ENCODE measurements at regions not wholly inside any gene's neighbourhood (a gene's known extent, or its start where the extent isn't known, plus 50 kb on each side); places are given as distances from the start of the nearest gene placed in this dataset.

DNA sequence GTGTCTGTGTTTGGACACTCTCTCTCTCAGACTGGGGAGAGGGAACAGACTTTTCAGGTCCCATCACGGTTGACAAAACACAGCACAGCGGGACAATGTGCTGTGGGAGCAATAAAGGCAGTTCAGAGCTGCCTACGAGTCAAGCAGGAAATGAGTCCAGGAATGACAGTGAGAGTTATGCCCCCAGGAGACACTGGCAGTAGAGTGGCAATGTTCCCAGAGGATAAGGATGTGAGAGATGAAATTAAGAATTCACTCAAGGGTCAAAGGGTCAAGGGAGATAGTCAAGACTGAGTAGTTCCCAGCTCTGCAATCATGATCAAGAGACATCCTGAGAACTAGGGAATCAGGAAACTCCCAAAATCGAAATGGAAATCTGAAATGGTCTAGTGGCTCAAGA is 156.1 kb downstream of the LURAP1L start:
- in situ Hi-C loops (cut with HindIII; ENCODE audit: low sequenced_read_pairs) = no loop called here

DNA sequence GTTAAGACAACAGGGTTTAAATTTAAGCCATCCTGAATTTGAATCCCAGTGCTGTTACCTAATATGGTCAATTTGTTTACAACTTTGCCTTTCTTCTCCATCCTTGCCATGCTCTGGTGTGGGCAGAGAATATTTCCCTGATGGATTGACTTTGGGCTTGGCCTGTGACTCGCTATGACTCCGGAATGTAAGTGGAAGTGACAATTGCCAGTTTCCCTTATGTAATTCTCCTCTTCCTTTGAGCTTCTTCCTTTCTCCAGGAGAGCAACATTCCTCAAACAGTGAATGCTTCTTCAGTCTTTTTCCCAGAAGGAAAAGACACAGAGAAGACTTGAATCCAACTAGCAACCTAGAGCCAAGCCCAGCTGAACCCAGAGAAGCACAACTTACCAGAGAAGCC is 159.1 kb downstream of the LURAP1L start:
- in situ Hi-C loops (cut with HindIII; ENCODE audit: low sequenced_read_pairs) = no loop called here

DNA sequence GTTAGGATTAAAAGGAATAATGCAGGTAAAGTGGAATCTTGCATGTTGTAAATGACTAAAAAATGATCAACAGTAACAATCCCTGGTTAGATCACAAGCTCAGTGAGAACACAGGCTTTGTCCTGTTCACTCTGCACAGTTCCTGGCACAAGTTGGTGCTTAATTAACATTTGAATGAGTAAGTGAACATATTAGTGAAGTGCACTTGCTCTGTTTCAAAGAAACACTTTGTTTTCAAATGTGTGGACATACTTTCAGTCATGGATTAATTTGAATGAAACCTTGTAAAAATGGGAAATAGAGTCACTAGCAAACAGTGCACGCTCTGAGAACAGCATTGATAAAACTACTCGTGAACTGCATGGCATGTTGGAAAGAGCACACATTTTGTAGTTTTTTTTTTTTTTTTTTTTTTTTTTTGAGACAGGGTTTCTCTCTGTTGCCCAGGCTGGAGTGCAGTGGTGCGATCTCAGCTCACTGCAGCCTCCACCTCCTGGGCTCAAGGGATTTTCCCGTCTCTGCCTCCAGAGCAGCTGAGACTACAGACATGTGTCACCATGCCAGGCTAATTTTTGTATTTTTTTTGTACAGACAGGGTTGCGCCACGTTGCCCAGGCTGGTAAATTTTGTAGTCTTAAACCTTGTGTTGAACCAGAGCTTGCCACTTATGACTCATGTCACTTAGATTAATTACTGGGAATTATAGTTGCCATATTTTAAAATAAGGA is 159.9 kb downstream of the LURAP1L start:
- in situ Hi-C loops (cut with HindIII; ENCODE audit: low sequenced_read_pairs) = no loop called here

DNA sequence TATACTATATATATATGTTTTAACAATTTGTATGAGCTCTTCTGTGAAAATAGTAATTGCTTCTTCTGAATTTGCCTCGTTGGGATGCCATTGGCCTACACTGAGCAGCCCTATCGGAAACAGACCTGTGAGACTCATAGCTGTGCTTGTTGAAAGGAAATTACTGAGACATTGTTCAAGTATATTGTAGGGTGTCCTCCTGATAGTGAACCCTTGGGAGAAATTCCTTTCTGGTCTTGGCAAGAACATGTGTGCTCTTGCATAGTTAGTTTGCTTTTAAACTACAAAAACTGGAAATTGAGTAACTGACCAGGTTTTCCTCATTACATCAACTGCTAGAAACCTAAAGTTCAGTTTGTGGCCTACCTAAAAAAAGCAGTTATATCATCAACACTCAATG is 160.9 kb downstream of the LURAP1L start:
- in situ Hi-C loops (cut with HindIII; ENCODE audit: low sequenced_read_pairs) = no loop called here

DNA sequence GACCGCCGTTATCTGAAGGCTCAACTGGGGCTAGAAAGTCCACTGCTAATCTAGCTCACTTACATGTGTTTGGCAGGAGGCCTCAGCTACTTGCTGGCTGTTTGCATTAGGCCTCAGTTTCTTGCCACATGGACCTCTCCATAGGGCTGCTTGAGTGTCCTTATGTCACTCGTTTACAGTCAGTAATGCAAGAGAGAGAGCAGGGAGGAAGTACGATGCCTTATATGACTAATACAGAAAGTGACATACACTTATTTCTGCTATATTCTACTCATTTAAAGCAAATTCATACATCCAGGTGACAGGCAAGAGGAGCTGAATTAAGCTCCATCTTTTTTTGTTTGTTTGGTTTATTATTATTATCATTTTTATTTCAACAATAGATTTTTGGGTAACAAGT is 179.6 kb downstream of the LURAP1L start:
- in situ Hi-C loops (cut with HindIII; ENCODE audit: low sequenced_read_pairs) = no loop called here

DNA sequence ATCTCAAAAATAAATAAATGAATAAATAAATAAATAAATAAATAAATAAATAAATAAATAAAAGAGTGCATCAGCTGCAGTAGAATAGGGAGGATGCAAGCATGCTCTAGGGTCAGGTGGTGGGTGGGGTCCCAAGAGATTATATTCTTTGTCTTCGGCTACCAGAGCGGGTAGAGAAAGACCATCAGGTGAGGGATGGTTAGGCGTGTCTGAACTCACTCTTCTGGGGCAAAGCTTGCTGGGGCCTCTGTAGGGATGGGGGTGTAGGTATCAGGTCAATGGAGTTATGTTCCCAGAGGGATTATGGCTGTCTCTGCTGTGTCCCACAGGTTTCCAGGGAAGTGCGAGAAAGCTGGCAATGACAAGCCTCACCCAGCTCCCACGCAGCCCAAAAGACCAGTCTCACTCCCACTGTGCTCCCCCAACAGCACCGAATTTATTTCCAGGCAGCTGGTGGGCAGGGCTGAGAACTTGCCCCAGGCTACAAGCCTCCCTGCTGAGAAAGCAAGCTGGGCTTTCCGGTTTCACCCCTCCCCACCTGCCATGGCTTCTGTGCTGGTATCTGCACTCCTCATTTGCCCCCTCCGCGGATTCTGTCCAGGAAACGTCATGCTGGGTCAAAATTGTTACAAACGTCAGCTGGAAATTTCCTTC is 180.8 kb downstream of the LURAP1L start:
- in situ Hi-C loops (cut with HindIII; ENCODE audit: low sequenced_read_pairs) = no loop called here

DNA sequence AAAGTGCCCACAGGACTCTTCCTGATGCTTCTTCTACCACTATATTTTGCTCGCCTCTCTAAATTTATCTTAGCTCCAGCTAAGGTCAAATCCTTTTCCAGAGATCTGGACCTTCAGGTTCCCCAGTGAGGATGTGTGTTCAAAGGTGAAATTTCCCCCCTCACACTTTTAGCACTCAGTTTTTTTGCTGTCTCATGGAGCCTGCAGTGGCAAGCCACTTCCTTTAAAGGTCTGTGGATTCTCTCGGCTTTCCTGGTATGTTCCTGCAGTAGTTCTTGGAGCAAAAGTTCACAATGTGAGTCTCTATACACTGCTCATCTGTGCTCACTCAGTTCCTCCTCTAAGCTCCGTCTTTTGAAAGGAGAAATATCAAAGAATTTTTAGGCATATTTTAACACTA is 181.4 kb downstream of the LURAP1L start:
- in situ Hi-C loops (cut with HindIII; ENCODE audit: low sequenced_read_pairs) = no loop called here

DNA sequence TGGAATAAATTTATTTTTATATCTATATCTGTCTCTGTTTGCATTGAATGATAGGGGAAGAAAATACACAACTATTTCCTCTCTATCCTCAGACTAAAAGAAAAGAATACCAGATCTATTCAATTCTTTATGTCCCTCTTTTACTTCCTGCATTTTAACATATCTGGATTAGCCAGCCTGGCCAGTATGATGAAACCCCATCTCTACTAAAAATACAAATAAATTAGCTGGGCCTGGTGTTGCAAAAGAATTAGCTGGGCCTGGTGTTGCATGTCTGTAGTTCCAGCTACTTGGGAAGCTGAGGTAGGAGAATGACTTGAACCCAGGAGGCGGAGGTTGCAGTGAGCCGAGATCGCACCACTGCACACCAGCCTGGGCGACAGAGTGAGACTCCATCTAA is 182.0 kb downstream of the LURAP1L start:
- in situ Hi-C loops (cut with HindIII; ENCODE audit: low sequenced_read_pairs) = no loop called here

DNA sequence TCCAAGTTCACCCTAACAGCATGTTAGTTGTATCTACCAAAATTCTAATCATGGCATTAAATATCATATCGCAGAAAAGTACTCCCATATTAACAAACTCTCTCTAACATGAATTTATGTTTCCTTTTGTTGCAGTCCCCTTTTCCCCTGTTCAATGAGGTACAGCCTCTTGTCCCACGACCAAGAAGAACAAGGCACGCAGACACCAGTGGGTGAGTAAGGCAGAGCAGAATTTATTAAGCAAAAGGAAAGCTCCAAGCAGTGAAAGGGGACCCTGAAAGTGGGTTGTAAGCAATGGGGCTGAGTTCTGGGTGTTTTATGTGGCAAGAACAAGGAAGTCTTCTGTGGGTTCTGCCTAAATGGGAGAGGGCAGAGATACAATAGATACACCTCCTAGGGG is 183.5 kb downstream of the LURAP1L start:
- in situ Hi-C loops (cut with HindIII; ENCODE audit: low sequenced_read_pairs) = no loop called here

DNA sequence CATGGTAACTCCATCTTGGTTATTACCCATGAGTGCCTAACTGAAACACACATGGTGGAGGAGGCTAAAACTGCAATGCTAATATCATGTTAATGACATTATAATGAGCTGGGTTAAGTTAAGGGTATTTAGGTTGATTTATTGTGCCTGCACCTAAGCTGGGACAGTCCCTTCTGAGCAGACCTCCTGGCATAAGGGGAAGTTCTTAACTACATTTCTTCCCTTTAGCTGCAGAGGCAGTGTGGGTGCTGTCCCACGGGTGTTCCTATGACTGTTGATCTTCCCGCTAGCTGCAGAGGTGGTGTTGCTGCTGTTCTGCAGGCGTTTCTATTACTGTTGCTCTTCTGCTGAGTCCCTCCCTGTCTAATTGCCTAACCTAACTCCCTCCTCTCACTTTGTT is 183.9 kb downstream of the LURAP1L start:
- in situ Hi-C loops (cut with HindIII; ENCODE audit: low sequenced_read_pairs) = no loop called here

DNA sequence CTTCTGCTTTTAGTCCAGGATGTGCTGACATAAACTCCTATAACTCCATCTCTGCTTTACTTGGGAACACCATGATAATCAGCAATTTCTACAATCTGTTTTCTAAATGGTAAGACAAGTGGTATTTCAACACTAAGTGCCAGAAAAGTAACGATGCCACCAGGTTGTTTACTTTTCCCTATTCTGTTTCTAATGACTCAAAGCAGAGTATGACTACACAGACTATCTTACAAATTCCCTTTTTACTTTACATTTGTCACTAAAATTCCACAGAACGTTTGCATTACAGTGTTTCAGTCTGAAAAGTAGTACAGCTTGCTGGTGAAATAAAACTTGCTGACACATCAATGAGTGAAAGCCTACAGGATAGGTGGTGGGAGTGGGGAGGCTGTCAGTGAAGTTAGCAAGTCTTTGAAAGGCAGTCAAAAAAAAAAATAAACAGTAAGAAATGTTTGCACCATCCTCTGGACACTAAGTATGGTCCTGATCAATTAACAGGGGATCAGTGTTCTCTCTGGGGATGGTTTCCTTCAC is 186.5 kb downstream of the LURAP1L start:
- in situ Hi-C loops (cut with HindIII; ENCODE audit: low sequenced_read_pairs) = no loop called here

DNA sequence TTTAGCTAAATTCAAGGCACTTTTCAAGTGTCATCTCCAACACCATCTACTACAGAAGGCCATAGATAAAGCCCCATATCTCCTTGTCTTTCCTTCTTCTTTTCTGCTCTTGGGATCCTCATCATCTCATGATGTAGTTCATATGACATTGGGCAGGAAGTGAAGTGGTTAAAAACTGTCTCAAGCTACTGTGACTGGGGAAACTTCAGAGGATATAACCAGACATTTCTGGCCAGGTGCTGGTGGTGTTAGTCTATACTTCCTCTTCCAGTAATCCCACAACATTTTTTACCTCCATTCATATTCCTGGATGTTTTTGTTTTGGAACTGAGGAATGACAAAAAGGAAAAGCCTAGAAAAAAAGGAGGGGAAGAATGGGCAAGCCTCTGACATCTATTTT is 188.7 kb downstream of the LURAP1L start:
- in situ Hi-C loops (cut with HindIII; ENCODE audit: low sequenced_read_pairs) = no loop called here

DNA sequence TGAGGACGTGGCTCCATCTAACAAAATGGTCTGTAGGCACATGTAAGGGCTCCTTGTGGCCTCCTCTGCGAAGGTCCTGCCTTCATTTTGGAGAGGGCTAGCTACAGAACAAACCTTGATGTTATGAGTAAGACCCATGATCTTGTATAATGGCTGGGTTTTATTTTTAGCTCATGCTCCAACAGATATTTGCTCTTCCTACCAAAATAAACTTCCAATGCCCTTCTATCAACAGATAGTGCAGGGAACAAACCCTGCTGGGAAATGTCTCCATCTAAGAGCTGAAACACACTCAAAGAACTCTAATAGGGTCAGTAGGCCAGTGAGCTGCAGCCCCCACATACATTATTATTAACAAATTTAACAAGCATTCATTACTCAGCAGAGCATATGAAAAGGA is 189.5 kb downstream of the LURAP1L start:
- in situ Hi-C loops (cut with HindIII; ENCODE audit: low sequenced_read_pairs) = no loop called here

DNA sequence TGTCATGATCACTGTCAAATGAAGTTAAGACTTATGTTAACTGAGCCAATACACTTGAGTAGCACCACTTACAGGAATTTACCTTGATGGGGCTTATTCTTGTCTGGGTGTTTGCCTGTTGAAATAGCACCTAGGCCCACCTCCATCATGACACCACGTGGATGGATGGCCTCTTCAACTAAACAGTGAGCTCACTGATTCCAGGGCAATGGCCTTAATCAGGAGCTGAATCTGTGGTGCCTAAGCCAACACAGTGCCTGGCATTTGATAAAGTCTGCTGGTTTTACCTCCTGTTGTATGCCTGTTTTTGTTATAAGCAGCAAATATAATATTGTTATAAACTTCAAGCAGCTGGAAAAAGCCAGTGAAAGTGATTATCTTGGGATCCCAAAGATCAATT is 190.5 kb downstream of the LURAP1L start:
- in situ Hi-C loops (cut with HindIII; ENCODE audit: low sequenced_read_pairs) = no loop called here

DNA sequence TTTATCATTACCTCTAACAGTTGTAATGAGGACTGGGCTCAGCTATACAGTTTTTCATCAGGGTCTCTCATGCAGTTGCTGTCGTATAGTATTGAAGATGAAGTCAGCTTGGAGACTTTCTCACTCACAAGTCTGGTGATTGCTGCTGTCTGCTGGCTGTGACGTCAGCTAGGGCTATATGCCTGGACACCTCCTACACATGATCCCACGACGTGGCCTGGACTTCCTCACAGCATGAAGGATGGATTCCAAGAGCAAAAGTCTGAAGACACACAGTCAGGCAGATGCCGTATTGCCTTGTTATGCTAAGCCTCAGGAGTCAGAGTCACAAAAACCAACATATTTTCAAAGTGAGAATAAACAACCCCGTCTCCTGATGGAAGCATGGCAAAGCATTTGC is 193.3 kb downstream of the LURAP1L start:
- in situ Hi-C loops (cut with HindIII; ENCODE audit: low sequenced_read_pairs) = no loop called here

DNA sequence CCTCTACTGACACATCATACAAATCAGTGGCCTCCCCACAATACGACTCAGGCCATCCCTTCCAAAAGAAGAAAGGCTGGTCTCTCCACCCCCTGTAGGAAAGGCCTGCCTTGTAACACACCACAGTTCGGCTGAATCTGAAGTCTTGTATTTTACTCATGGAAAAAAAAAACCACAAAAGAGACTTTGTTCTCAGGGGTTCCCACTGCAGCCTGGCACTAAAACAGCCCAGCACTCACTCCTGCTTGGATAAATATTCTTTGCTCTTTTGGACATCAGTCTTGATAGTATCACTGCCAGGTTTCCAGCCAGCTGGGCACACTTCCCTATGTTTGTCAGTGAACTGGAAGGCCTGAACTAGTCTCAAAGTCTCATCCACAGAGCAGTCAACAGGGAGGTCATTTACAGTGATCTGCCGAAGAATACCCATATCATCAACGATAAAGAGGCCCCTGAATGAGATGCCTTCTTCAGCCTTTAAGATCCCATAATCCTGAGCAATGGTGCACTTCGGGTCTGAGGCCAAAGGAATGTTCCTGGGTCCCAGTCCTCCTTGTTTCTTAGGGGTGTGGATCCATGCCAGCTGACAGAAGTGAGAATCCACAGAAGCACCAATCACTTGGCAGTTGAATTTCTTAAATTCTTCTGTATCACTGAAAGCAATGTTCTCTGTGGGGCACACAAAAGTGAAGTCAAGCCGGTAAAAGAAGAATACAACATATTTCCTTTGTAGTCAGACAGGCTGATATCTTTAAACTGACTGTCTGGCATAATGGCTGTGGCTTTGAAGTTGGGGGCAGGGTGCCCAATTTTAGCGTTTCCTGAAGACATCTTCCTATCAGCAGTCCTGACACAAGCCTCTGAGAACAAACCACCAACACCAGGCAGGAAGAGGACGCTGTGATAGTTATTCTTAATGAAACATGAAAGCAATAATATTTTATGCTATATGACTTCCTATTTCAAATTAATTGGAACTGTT is 198.1 kb downstream of the LURAP1L start:
- in situ Hi-C loops (cut with HindIII; ENCODE audit: low sequenced_read_pairs) = no loop called here

DNA sequence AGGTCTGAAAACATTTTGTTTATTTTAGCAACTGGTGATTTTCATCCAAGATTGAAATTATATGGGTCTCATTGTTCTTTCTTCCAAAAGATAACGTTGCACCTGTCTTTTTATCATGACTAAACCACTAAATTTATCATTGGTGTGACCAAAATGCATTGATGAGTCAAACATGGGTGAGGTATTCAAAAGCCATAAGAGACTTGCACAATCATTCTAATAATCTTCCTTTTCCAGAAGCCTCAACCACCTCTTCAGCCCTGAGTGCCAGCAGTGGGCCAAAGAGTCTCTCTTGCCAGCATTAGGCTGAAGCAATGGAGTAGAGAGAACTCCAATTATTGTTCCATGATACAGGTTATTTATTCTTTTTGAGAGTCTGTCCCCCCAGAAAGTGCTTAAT is 198.9 kb downstream of the LURAP1L start:
- in situ Hi-C loops (cut with HindIII; ENCODE audit: low sequenced_read_pairs) = no loop called here

DNA sequence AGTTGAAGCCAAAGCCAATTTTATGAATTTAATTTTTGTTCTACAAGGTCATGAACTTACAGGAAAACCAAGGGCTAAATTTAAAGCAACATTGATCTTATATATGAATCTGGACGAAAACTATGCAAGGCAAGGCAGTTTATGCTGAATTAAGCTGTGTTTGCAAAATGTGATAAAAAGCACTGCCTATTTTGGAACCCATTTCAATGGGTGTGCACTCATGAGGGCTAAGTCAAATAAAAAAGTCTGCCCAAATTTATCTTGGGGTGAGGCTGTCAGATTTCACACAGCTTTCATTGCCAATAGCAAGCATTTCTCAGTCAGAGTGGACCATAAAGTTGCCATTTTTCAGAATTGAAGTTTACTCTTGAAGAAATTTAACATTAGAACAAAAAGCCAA is 199.9 kb downstream of the LURAP1L start:
- in situ Hi-C loops (cut with HindIII; ENCODE audit: low sequenced_read_pairs) = loop anchor here (5.0 kb wide), 1 partner anchor 67 kb away; no protein-coding TSS in a partner anchor

DNA sequence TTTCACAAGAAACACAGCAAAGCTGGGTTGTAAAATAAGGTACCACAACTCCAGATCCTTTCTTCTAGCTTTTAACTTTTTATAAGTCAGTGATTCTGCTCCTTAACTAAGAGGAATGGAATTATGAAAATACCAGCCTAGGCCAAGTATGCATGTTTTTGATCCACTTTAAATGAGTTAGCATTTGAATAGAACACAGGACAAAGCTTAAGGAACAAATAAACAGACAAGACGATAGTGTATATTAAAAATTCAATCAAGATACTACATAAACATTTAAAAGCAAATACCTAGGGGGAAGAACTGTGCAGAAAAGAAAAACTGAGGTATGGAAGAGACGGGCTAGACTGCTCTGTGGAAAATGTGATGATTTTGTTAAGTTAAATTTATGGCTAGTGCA is 200.7 kb downstream of the LURAP1L start:
- in situ Hi-C loops (cut with HindIII; ENCODE audit: low sequenced_read_pairs) = loop anchor here (5.0 kb wide), 1 partner anchor 68 kb away; no protein-coding TSS in a partner anchor

DNA sequence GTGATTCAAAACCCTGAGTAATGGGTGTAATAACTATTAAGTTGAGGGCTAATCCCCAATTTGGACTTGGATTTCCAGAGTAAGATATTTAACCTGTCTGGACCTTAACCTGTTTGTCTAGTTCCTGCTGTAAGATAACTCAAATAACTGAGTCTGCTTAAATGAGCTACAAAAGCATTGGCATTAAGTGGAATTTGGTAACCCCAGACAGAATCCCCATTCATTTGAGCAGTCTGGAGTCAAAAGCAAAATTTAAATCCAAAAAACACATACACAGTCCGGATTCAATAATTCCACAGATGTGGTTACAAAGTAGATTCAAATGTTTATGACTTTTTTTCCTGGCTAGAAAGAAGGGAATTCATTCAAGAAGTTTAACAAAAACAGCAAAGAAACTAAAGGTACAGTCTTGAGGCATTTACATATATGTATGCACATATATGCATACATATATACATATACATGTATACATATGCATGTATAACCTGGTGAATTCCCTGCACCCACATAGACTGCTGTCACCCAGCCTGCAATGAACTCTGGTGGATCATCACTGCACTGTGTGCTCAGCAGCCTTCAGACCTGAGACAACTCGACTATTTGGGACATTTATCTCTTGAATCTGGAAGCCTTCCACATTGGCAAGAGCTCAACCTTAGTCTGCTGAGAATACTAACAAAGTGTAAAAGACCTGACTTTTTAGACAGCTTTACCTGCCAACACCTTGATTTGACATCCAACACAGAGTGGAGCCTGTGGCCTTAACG is 205.4 kb downstream of the LURAP1L start:
- in situ Hi-C loops (cut with HindIII; ENCODE audit: low sequenced_read_pairs) = loop anchor here (5.0 kb wide), 1 partner anchor 37 kb away; no protein-coding TSS in a partner anchor

All from endothelial cell of hepatic sinusoid (primary cell).